HTERT RPE-1 (cell line): ENCODE measurements at regions not wholly inside any gene's neighbourhood (a gene's known extent, or its start where the extent isn't known, plus 50 kb on each side); places are given as distances from the start of the nearest gene placed in this dataset.
"Not testable (repeated sequence)": the region's sequence is repeated elsewhere in the genome, so short reads cannot be mapped to it uniquely, and the experiment has no call there.

Experiments used
- in situ Hi-C: fragments of 300-500 bp; cut with MboI; formaldehyde crosslinking; loops from 4 replicates; pipeline ENCODE4 v1.14.3; 2020; ENCODE audit warnings: low sequenced_read_pairs

- in situ Hi-C loops, result no loop called here
Measured at GRCh38 chr1:60826320-60827094, 255.9 kb upstream of the NFIA start.

DNA sequence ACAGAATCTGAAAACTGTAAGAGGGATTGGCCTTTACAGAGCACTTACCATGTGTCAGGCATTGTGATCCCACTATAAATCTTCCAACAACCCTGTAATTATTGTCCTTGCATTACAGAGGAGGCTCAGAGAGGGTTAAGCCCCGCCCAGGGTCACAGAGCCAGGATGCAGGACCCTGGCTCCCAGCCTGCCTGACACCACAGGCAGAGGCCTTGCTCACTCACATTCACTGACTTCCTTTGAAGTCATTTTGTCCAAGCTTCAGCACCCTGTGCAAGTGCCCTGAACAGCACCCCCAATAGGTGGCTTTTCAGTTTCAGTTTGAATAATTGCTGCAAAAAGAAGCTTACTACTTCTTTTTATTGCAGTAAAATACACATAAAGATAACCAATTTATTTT, 256.8 kb upstream of the NFIA start:
- in situ Hi-C loops, result no loop called here

DNA sequence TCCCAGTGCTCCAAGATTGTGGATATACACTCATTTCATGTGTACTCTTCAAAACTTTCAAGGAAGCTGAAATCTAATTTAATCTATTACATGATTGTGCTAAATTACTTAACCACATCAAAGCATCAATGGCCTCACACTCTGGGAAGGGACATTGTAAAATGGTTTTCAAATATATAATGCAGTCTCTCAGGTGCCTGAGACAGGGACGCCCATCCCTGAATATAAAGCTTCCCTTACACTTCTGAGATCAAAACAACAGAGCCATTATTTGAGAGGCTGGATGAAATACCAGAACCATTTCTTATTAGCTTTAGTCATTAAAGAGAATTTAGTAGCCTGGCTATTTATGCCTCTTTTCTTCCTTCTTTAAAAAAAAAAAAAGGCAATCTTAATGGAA, 259.2 kb upstream of the NFIA start:
- in situ Hi-C loops, result no loop called here

DNA sequence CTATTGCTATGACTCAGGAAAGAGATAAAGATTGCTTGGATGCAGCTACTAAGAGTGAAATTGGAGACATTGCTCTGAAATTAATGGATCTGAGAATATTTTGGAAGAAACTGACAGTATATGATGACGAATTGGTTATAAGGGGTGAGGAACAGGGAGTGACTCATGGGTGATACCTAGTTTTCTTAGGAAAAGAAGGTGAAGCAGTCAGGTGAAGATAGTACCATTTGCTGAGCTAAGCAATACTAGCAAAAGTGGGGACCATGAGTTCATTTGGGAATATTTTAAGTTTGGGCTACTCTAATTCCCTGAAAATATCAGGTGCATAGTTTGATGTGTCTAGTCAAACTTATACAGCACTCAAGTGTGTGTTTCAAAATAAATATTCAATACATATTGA, 260.1 kb upstream of the NFIA start:
- in situ Hi-C loops, result no loop called here

DNA sequence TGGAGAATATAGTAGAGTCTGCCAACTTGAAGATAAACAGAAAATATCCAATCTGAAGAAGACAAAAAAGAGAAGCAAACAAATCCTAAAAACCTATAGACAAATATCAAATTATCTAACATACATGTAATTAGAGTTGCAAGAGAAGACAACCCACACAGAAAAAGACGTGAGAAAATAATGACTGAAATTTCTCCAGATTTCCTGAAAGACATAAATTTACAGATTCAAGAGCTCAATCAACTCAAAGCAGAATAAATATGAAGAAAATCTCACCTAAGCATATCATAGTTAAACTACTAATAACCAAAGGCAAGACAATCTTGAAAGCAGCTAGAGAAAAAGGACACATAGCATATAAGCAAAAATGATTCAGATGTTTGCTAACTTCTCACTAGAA, 261.2 kb upstream of the NFIA start:
- in situ Hi-C loops, result no loop called here

DNA sequence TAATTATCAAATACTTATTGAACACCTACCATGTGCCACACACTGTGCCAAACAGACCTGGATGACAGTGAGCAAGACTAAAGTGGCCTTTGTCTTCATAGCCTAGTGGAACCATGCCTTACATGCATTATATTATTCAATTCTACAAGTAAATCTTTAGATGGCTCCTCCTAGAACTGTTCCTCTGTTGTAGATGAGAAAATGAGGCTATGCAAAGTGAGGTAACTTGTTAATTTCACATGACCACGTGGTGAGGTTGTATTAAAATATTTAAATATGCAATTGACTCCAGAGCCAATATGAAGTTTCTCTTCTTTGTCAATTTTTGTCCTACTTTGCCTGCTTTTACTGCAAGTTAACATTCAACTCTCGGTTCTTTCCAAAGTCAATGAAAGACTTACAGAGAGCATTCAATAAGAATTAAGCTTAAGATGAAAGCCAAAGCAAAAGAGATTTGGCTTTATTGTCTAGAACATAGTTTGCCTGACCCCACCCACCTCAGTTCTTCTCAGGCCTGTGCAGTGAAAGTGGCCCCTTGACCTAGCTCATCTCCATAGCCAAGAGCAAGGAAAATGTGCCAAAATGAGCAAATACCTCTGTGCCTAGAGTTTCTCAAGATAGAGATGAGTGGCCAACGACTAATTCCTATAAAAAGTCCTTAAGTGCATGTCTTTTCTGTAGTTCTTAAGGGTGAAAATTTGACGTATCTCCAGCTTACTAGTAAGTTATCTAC, 263.2 kb upstream of the NFIA start:
- in situ Hi-C loops, result no loop called here

- in situ Hi-C loops, result no loop called here
Measured at GRCh38 chr1:60813071-60813470, 269.3 kb upstream of the NFIA start.

- in situ Hi-C loops, result no loop called here
Measured at GRCh38 chr1:60809204-60809980, 273.0 kb upstream of the NFIA start.

GRCh38 chr1:60808676-60809075, 273.7 kb upstream of the NFIA start:
- in situ Hi-C loops, result no loop called here

DNA sequence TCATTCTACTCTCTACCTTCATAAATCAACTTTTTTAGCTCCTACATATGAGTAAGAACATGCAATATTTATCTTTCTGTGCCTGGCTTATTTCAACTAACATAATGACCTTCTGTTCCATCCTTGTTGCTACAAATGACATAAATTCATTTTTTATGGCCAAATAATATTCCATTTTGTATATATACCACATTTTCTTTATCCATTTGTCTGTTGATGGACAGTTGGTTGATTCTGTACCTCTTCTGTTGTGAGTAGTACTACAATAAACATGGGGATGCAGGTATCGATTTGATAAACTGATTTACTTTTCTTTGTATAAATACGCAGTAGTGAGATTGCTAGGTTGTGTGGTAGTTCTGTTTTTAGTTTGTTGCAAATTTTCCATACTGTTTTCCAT, 279.5 kb upstream of the NFIA start:
- in situ Hi-C loops, result no loop called here

GRCh38 chr1:60797351-60797750, 285.0 kb upstream of the NFIA start:
- in situ Hi-C loops, result no loop called here

GRCh38 chr1:60791226-60791625, 291.1 kb upstream of the NFIA start:
- in situ Hi-C loops, result no loop called here

DNA sequence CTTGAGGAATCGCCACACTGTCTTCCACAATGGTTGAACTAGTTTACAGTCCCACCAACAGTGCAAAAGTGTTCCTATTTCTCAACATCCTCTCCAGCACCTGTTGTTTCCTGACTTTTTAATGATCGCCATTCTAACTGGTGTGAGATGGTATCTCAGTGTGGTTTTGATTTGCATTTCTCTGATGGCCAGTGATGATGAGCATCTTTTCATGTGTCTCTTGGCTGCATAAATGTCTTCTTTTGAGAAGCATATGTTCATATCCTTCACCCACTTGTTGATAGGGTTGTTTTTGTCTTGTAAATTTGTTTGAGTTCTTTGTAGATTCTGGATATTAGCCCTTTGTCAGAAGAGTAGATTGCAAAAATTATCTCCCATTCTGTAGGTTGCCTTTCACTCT, 309.3 kb upstream of the NFIA start:
- in situ Hi-C loops, result not testable (repeated sequence)

- in situ Hi-C loops, result no loop called here
Measured at GRCh38 chr1:60769082-60769481, 313.3 kb upstream of the NFIA start.

DNA sequence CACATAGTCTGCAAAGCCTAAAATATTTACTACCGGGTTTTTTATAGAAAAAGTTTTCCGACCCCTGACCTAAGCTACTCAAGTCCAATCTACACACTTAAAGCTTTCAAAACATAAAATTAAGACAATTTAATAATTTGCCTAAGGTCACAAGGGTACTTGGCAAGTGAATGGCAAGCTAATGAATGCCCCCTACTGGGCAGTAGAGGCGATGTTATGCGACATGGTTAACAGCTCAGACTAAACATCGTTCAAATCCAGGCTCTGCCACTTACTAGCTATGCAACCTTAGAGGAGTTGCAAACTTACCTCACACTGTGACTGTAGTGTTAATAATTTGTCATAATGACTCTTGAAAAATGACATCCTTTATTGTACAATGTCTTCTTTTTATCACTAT, 317.2 kb upstream of the NFIA start:
- in situ Hi-C loops, result no loop called here

DNA sequence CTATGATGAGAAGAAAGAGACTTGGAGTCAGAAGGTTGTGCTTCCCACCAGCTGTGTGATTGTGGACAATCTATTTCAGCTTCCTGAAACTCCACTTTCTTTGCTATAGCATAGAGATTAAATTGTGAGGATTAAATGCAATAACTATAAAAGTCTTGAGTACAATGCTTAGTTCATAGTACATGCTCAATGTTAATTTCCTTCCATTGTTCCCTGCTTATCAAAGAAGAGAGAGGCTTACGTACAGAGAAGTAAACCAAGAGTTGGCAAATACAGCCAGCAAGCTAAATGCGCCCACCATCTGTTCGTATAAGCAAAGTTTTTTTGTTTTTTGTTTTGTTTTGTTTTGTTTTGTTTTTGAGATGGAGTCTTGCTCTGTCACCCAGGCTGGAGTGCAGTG, 317.9 kb upstream of the NFIA start:
- in situ Hi-C loops, result no loop called here

- in situ Hi-C loops, result no loop called here
Measured at GRCh38 chr1:60763741-60764140, 318.6 kb upstream of the NFIA start.

DNA sequence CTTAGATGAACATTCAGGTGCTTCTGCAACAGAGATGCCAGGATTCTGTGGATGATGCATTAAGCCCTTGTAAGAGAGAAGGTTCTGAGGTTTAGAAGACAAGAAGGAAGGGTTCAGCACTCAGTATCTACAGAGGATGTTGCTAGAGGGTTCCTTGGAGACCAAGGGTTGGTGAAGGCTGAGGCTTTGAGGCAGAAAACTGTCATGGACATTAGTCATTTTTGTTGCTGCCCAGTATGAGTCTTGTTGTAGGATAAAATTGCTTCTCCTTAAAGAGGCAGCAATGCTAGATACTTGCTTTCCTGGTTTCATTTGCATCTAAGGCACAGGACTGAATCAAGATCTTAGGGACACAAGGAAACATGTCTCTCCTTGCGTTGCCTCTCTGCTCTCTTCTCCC, 319.4 kb upstream of the NFIA start:
- in situ Hi-C loops, result no loop called here

DNA sequence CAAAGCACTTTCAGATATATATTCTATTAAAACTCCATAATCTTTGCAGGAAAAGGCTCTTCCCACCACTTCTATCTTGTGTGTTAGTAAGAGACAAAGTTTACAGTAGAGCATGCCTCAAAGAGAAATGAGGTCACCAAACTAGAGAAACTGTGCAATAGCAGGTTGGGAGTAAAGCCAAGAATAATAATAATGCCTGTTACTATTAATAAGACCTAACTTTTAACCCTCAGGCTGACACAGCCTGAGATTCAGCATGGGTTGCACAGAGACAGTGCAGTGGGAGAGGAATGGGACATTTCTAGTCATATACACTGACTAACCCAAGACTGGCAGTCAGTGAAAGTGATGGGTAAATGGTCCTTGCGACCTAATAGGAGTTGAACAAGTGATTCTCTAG, 320.2 kb upstream of the NFIA start:
- in situ Hi-C loops, result no loop called here

- in situ Hi-C loops, result no loop called here
Measured at GRCh38 chr1:60759291-60759690, 323.1 kb upstream of the NFIA start.

DNA sequence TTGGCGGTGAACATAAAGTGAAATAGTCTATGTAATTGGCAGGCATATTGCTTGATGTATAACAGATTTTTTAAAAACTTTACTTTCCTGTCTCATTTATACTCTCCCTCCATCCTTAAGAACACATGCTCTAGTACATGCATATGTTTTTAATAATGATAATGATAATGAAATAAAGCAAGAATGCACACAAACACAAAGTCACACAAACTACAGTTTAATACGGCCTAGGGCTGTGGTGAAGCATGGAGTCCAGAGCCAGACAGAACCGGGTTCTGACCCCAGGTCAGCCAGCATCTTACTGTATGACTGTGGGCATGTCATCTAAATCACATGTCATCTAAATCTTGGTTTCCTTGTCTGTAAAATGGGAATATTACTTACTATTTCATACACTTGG, 324.9 kb upstream of the NFIA start:
- in situ Hi-C loops, result no loop called here
